ENCODE measurements at regions not wholly inside any gene's neighbourhood (a gene's known extent, or its start where the extent isn't known, plus 50 kb on each side); places are given as distances from the start of the nearest gene placed in this dataset.

DNA sequence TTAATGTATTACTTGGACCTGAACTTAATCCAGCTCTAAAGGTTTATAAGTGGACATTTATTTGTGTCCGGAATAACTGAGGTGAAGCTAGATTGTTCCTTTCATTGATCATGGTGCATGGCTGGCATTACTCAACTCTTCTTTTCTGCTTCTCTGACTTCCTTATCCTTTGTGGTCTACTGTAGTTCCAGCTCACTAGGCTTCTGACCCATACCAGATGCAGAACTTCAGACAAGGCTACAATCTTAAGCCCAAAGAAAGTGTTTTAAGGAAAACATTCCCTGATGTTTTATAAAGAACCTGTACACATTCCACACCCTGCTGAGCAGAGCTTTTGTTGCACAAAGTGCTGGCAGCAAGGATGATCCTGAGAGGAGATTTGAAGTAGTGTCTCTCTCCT, 250.8 kb upstream of the TGFBR2 start:
- Histone ChIP-seq H4K20me1 (no peaks in the 10 kb centered on the region), H3K4me3 (no peak overlapping the region), H3K36me3 (no peaks in the 10 kb centered on the region), H3K9ac (no peak overlapping the region), H3K27ac (peak overlapping the region; percentile 5; the same call in 1 of the 2 replicates), H3K4me2 (peak overlapping the region; percentile 83), H3K27me3 (no peaks in the 10 kb centered on the region), H3K9me3 (peaks cover 5% of the 10 kb centered on the region; the same call in 1 of the 2 replicates), H3K4me1 (peaks cover 51% of the 10 kb centered on the region)
- peak; percentile 22; the same call in 1 of the 2 replicates for TF ChIP-seq Cebpa-rat (IDR thresholded peaks at IDR 0.05)

DNA sequence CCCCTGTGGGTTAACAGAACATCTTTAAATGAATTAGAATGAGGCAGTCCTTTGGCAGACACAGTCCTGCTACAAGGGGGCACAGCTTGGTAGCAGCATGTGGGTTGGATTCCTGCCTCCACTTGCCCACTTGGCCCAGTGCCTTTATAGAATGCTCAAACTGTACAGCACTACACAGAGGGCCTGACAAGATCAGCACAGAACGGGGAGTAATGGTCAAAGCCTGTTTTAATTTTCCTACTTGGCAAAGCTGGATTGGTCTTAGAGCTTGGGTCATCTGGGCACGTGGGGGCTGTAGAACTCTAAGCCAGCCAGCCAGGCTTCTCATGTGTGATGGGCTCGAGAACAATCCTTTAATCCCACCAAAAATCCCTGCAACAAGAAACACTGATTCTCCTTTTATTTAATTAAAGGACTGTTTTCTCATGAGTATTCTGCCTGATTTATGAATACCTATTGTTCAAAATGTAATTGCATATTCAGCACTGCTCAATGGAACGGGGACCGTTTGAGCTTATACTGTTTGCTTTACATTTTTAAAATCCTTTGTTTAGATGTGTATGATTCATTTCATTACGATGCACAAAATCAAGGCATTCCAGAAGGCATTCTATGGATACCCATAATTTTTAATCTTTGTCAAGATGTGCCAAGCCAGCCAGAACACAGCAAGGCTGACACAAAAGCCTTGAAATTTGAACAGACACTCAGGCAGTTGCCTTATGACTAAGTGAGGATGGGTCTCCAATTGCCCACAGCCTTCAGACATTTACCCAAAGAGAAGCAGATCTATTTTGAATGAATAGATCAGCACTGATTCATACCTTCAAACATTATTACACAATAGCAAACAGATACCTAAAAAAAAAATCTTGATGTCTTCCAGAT, 249.3 kb upstream of the TGFBR2 start:
- H3K4me1 ChIP-seq, result peaks cover 51% of the 10 kb centered on the region
- peak overlapping the region; percentile 42; the same call in 1 of the 2 replicates for H3K27ac ChIP-seq
- H3K4me2 ChIP-seq, result peak overlapping the region; percentile 83

DNA sequence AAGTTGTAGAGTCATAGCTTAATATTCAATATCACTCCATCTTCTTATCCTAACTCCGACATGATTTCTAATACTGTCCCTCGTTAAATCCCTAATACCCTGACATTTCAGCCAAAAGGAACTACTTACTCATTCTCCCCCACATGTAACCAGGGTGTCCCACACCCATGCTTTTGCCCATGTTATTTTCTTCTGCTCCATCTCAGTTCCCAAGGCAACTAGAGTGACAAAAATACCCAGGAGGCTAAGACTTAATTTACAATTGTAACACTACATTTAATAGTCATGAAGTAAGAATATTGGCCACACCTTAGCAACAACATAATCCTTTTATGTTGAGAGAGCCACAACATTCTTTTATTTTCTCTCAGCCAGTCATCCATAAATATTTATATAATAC, 248.5 kb upstream of the TGFBR2 start:
- Histone ChIP-seq H3K27me3 (no peaks in the 10 kb centered on the region), H3K4me2 (no peak overlapping the region), H3K9ac (no peak overlapping the region), H3K27ac (no peak overlapping the region), H3K36me3 (no peaks in the 10 kb centered on the region), H3K4me3 (no peak overlapping the region), H3K4me1 (peaks cover 48% of the 10 kb centered on the region), H4K20me1 (no peaks in the 10 kb centered on the region), H3K9me3 (peaks cover 5% of the 10 kb centered on the region; the same call in 1 of the 2 replicates)
- TF ChIP-seq Cebpa-rat (IDR thresholded peaks at IDR 0.05), result no peak

More for the DNA sequence above, 249.3 kb upstream of the TGFBR2 start:
- H3K4me3 ChIP-seq, result no peak overlapping the region
- no peak for TF ChIP-seq Cebpa-rat (IDR thresholded peaks at IDR 0.05)
- H4K20me1 ChIP-seq, result no peaks in the 10 kb centered on the region
- H3K9me3 ChIP-seq, result peaks cover 5% of the 10 kb centered on the region; the same call in 1 of the 2 replicates
- H3K9ac ChIP-seq, result no peak overlapping the region
- no peaks in the 10 kb centered on the region for H3K27me3 ChIP-seq
- H3K36me3 ChIP-seq, result no peaks in the 10 kb centered on the region

DNA sequence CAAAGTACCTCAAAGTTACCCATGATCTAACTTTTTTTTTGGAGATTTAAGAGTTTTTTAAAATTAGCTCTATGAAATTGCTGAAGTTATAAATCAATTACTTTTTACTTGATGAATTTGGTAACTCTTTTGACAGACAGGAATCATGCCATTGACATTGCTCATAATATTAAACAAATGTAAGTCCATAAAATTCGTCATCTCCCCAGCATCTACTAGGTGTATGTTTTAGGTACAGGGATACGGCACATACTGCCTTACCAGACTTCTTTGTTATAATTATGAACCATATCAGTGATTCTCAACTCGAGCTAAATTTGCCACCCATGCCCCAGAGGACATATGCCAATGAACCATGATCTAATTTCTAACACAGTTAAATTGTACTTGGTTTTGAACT, 247.5 kb upstream of the TGFBR2 start:
- Histone ChIP-seq H3K4me1 (peaks cover 39% of the 10 kb centered on the region), H3K4me2 (no peak overlapping the region), H3K27ac (no peak overlapping the region), H3K36me3 (no peaks in the 10 kb centered on the region), H3K4me3 (no peak overlapping the region), H3K27me3 (no peaks in the 10 kb centered on the region), H3K9ac (no peak overlapping the region), H3K9me3 (peaks cover 5% of the 10 kb centered on the region; the same call in 1 of the 2 replicates), H4K20me1 (no peaks in the 10 kb centered on the region)
- TF ChIP-seq Cebpa-rat (IDR thresholded peaks at IDR 0.05), result no peak

DNA sequence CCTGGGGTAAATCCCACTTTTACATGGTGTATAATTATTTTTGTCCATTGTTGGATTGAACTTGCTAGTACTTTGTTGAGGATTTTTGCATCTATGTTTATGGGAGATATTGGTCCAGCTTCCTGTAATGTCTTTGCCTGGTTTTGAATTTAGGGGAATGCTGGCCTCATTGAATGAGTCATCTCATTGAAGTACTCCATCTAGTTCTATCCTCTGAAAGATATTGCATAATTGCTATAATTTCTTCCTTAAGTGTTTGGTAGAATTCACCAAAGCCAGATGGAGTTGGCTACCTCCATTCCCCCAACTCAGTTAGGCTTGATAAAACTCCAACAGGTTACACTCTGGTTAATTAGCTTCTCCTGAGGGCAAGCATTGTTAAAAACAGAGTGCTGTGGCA, 237.4 kb upstream of the TGFBR2 start:
- no peak for TF ChIP-seq Cebpa-rat (IDR thresholded peaks at IDR 0.05)
- no peak overlapping the region for H3K4me2 ChIP-seq

DNA sequence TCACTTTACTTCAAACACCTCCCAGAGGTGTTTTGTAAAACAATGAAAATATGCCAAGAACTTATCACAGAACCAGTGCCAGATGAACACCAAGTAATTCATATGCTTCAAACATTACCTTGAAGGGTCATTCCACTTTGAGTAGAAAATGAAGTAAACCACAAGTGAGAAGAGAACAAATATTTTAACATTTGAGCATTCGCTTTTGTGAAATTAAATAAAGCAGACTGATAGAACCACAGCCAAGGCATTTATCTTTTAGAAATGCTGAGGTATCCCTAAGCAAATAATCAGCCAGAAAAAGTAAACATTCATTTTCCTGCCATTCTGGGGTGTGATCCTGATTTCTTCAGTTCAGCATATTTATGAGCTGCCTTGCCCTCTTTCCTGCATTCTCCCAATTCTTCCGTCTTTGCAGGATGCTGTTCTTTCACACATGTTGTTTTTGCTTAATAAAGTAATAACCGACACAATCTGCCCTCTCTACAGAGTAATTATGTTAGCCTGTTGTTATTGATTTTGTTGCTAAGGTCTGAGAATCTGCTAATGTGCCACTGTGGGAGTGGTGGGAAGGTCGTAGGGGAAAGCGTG, 235.6 kb upstream of the TGFBR2 start:
- Histone ChIP-seq H3K4me2 (no peak overlapping the region), H3K9ac (no peak overlapping the region), H3K27ac (no peak overlapping the region), H3K4me1 (peaks cover 11% of the 10 kb centered on the region), H3K27me3 (no peaks in the 10 kb centered on the region), H4K20me1 (no peaks in the 10 kb centered on the region), H3K9me3 (no peaks in the 10 kb centered on the region), H3K4me3 (no peak overlapping the region), H3K36me3 (no peaks in the 10 kb centered on the region)
- no peak for TF ChIP-seq Cebpa-rat (IDR thresholded peaks at IDR 0.05)

More for the DNA sequence above, 237.4 kb upstream of the TGFBR2 start:
- Histone ChIP-seq H3K4me3 (no peak overlapping the region), H3K27ac (no peak overlapping the region), H3K9ac (no peak overlapping the region), H3K36me3 (no peaks in the 10 kb centered on the region), H4K20me1 (no peaks in the 10 kb centered on the region), H3K4me1 (peaks cover 11% of the 10 kb centered on the region), H3K9me3 (no peaks in the 10 kb centered on the region), H3K27me3 (no peaks in the 10 kb centered on the region)

DNA sequence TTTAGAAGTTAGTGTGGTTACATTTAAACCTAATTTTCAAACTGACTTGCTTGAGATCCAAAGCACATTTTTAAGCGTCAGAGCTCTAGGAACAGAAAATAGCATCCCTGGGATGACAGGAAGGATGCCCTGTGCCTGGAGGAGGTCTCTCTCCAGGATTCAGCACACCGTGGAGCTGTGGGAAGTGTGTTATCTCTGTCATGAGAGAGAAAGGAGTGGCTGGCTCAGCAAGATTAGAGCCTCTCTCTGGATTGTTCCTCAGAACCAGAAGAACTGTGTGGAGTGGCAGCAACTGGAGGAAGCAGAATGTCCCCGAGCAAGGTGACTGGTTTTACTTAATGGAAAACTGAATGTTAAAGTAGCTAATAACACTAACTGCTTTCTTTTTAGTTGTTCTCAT, 233.6 kb upstream of the TGFBR2 start:
- H4K20me1 ChIP-seq, result no peaks in the 10 kb centered on the region
- H3K27me3 ChIP-seq, result no peaks in the 10 kb centered on the region
- no peaks in the 10 kb centered on the region for H3K9me3 ChIP-seq
- H3K4me1 ChIP-seq, result peaks cover 11% of the 10 kb centered on the region
- no peak overlapping the region for H3K27ac ChIP-seq
- no peak overlapping the region for H3K9ac ChIP-seq
- no peak for TF ChIP-seq Cebpa-rat (IDR thresholded peaks at IDR 0.05)
- no peaks in the 10 kb centered on the region for H3K36me3 ChIP-seq
- no peak overlapping the region for H3K4me3 ChIP-seq
- H3K4me2 ChIP-seq, result no peak overlapping the region

DNA sequence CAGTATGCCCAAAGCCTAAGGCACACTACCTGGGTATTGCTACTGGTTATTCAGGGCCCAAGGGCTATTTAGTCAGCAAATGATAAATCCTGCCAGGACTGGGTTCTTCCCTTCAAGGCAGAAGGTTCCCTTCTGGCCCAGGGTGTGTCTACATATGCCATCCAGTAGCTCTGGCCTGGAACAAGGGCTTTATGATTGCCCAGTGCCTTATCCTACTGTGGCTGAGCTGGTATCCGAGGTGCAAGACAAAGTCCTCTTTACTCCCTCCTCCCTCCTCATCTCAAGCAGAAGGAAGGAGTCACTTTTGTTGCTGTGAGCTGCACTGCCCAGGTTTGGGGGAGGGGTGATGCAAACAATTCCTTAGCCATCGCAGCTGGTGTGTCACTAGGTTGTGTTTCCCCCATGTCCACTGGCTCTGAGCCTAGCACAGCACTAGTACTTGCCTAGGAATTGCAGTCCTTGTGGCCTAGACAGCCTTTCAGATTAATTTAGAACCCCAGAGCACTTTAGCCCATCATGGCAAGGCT, 221.8 kb upstream of the TGFBR2 start:
- no peaks in the 10 kb centered on the region for H3K27me3 ChIP-seq
- no peak overlapping the region for H3K4me3 ChIP-seq
- no peak overlapping the region for H3K27ac ChIP-seq
- H4K20me1 ChIP-seq, result no peaks in the 10 kb centered on the region
- no peak overlapping the region for H3K9ac ChIP-seq
- TF ChIP-seq Cebpa-rat (IDR thresholded peaks at IDR 0.05), result no peak
- H3K36me3 ChIP-seq, result no peaks in the 10 kb centered on the region
- H3K9me3 ChIP-seq, result peaks cover 15% of the 10 kb centered on the region; the same call in 1 of the 2 replicates
- no peaks in the 10 kb centered on the region for H3K4me1 ChIP-seq
- H3K4me2 ChIP-seq, result no peak overlapping the region

DNA sequence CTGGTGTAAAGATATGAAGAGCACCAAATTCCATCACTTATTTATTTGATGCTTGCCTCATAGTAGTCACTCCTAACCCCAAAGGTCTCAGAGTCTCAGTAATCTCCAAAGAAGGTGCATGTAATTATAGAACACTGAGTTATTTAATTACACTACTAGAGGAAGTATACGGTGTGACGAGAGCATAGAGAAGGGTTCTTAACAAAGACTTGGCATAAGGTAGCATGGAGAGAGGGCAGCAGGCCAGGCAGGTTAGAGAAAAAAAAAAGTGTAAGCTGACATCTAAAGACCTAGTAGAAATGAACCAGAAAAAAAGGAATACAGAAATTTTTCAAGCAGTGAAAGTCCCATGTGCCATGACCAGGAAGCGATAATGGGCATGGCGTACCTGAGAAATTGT, 213.3 kb upstream of the TGFBR2 start:
- Histone ChIP-seq H3K4me2 (no peak overlapping the region), H3K27ac (no peak overlapping the region), H3K4me1 (no peaks in the 10 kb centered on the region), H3K9ac (no peak overlapping the region), H3K27me3 (no peaks in the 10 kb centered on the region), H4K20me1 (no peaks in the 10 kb centered on the region), H3K36me3 (no peaks in the 10 kb centered on the region), H3K4me3 (no peak overlapping the region), H3K9me3 (no peaks in the 10 kb centered on the region)
- TF ChIP-seq Cebpa-rat (IDR thresholded peaks at IDR 0.05), result no peak

DNA sequence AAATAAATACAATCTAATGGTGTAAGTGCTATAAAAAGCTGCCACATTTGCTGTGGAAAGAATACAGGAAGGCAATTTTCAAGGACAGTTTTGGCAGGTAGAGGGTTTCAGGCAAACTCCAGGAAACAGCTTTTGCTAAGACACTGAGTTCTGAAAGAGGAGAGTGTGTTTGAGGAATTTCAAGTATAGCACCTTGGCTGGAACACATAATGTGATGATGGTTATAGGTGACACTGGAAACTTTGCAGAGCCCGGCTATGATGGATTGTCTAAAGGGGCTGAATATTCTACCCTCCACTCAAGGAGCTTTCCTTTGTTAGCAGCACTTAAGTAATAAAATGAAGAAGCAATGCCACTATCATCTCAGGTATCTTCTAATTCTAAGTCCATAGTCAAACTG, 209.4 kb upstream of the TGFBR2 start:
- no peak for TF ChIP-seq Cebpa-rat (IDR thresholded peaks at IDR 0.05)
- Histone ChIP-seq H3K9ac (no peak overlapping the region), H3K36me3 (no peaks in the 10 kb centered on the region), H3K27ac (no peak overlapping the region), H3K9me3 (no peaks in the 10 kb centered on the region), H3K4me2 (no peak overlapping the region), H3K4me1 (peaks cover 8% of the 10 kb centered on the region; the same call in 1 of the 2 replicates), H3K4me3 (no peak overlapping the region), H4K20me1 (no peaks in the 10 kb centered on the region), H3K27me3 (no peaks in the 10 kb centered on the region)
